RWPE2 (cell line): ENCODE measurements at regions not wholly inside any gene's neighbourhood (a gene's known extent, or its start where the extent isn't known, plus 50 kb on each side); places are given as distances from the start of the nearest gene placed in this dataset.

Experiments used
- ATAC-seq: fragments of 200-7000 bp; cut with Tn5 transposase; 3 replicates; pipeline ENCODE4 v1.9.1; 2021; ENCODE audit warnings: low read depth
- DNase-seq: peaks from one replicate; pipeline ENCODE4 v3.0.0-alpha.2; 2020; ENCODE audit warnings: low spot score
- H3K27ac ChIP-seq: fragments of 450-650 bp; 2 replicates; pipeline ENCODE4 v1.5.1; 2017; ENCODE audit warnings: mild to moderate bottlenecking; ENCODE audit not compliant: poor library complexity, severe bottlenecking
- H3K27me3 ChIP-seq: fragments of 250-450 bp; sonication (Bioruptor Pico); 2 replicates; pipeline ENCODE4 v1.5.1; 2021; ENCODE audit warnings: mild to moderate bottlenecking, moderate library complexity; ENCODE audit not compliant: insufficient read depth, poor library complexity, severe bottlenecking
- H3K36me3 ChIP-seq: fragments of 250-450 bp; sonication (Bioruptor Pico); 2 replicates; pipeline ENCODE4 v1.5.1; 2020; ENCODE audit warnings: low read depth, mild to moderate bottlenecking, moderate library complexity
- H3K4me1 ChIP-seq: fragments of 250-450 bp; sonication (Bioruptor Pico); 2 replicates; pipeline ENCODE4 v1.5.1; 2021; ENCODE audit warnings: mild to moderate bottlenecking, moderate library complexity; ENCODE audit not compliant: insufficient read depth, poor library complexity, severe bottlenecking
- H3K4me3 ChIP-seq: fragments of 250-450 bp; sonication (Bioruptor Pico); 2 replicates; pipeline ENCODE4 v1.5.1; 2021; ENCODE audit warnings: mild to moderate bottlenecking, moderate library complexity; ENCODE audit not compliant: severe bottlenecking
- H3K9me3 ChIP-seq: fragments of 250-450 bp; sonication (Bioruptor Pico); 2 replicates; pipeline ENCODE4 v1.5.1; 2021; ENCODE audit warnings: mild to moderate bottlenecking, moderate library complexity; ENCODE audit not compliant: severe bottlenecking
- TF ChIP-seq, protein P1 (sequence below): fragments of 450-650 bp; IDR thresholded peaks from one replicate; pipeline ENCODE4 v1.5.1; 2017; ENCODE audit warnings: mild to moderate bottlenecking, moderate library complexity; ENCODE audit not compliant: poor library complexity, severe bottlenecking

GRCh38 chr6:12228447-12229146 lies 61.6 kb upstream of the EDN1 start:
- DNase-seq (no peak), ATAC-seq (no peak)
- TF ChIP-seq, protein P1, sequence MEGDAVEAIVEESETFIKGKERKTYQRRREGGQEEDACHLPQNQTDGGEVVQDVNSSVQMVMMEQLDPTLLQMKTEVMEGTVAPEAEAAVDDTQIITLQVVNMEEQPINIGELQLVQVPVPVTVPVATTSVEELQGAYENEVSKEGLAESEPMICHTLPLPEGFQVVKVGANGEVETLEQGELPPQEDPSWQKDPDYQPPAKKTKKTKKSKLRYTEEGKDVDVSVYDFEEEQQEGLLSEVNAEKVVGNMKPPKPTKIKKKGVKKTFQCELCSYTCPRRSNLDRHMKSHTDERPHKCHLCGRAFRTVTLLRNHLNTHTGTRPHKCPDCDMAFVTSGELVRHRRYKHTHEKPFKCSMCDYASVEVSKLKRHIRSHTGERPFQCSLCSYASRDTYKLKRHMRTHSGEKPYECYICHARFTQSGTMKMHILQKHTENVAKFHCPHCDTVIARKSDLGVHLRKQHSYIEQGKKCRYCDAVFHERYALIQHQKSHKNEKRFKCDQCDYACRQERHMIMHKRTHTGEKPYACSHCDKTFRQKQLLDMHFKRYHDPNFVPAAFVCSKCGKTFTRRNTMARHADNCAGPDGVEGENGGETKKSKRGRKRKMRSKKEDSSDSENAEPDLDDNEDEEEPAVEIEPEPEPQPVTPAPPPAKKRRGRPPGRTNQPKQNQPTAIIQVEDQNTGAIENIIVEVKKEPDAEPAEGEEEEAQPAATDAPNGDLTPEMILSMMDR, result no peak
- Histone ChIP-seq H3K4me3 (no peak overlapping the region), H3K36me3 (no peaks in the 10 kb centered on the region), H3K27me3 (no peaks in the 10 kb centered on the region), H3K4me1 (no peaks in the 10 kb centered on the region), H3K9me3 (no peaks in the 10 kb centered on the region), H3K27ac (no peak overlapping the region)

DNA sequence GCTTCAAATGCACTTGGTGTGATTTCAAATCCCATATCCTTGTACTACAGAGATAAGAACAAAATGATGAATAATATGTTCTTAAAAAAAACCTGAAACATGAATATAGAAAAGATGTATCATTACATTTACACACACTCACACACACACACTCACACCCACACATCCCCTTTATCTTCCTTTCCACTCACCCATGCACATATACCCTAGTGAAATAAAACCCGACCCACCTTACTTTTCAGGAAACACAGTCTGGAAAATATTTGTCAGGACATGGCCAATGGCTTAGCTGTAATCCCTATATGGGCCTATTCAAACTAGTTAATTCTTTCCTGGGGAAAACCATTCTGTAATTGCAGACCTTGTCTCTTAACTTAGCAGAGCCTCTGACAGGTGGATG lies 60.8 kb upstream of the EDN1 start:
- TF ChIP-seq, protein P1, result no peak
- Histone ChIP-seq H3K27ac (no peak overlapping the region), H3K9me3 (no peaks in the 10 kb centered on the region), H3K4me1 (no peaks in the 10 kb centered on the region), H3K36me3 (no peaks in the 10 kb centered on the region), H3K4me3 (no peak overlapping the region), H3K27me3 (no peaks in the 10 kb centered on the region)
- no peak for DNase-seq
- ATAC-seq, result no peak

GRCh38 chr6:12230523-12230922 lies 59.6 kb upstream of the EDN1 start:
- Histone ChIP-seq H3K4me1 (no peaks in the 10 kb centered on the region), H3K27ac (no peak overlapping the region), H3K4me3 (no peak overlapping the region), H3K9me3 (no peaks in the 10 kb centered on the region), H3K27me3 (no peaks in the 10 kb centered on the region), H3K36me3 (no peaks in the 10 kb centered on the region)
- no peak for ATAC-seq
- no peak for DNase-seq
- TF ChIP-seq, protein P1, result no peak

- Histone ChIP-seq H3K36me3 (no peaks in the 10 kb centered on the region), H3K27ac (no peak overlapping the region), H3K4me1 (no peaks in the 10 kb centered on the region), H3K27me3 (no peaks in the 10 kb centered on the region), H3K4me3 (no peak overlapping the region), H3K9me3 (no peaks in the 10 kb centered on the region)
- ATAC-seq, result no peak
- DNase-seq, result no peak
- TF ChIP-seq, protein P1, result no peak
These were observed 57.8 kb upstream of the EDN1 start for GRCh38 chr6:12232339-12232738.

- TF ChIP-seq, protein P1, result no peak
- no peaks in the 10 kb centered on the region for H3K4me1 ChIP-seq
- H3K9me3 ChIP-seq, result no peaks in the 10 kb centered on the region
- no peak for DNase-seq
- no peak for ATAC-seq
- H3K4me3 ChIP-seq, result no peak overlapping the region
- H3K36me3 ChIP-seq, result no peaks in the 10 kb centered on the region
- H3K27ac ChIP-seq, result no peak overlapping the region
- H3K27me3 ChIP-seq, result no peaks in the 10 kb centered on the region
These were observed 57.3 kb upstream of the EDN1 start for GRCh38 chr6:12232821-12233220.
